Endothelial cell (in vitro differentiated cells): ENCODE measurements at regions not wholly inside any gene's neighbourhood (a gene's known extent, or its start where the extent isn't known, plus 50 kb on each side); places are given as distances from the start of the nearest gene placed in this dataset.
"Not testable (repeated sequence)": the region's sequence is repeated elsewhere in the genome, so short reads cannot be mapped to it uniquely, and the experiment has no call there.

Experiments
- DNase-seq: peaks from one replicate; pipeline ENCODE4 v3.0.0; 2021; ENCODE audit warnings: low spot score
- H3K27ac Mint-ChIP-seq: one replicate; pipeline ENCODE4 v1.8.0; 2021; ENCODE audit warnings: mixed read lengths, inconsistent platforms; ENCODE audit not compliant: unreplicated experiment
- H3K27me3 Mint-ChIP-seq: one replicate; pipeline ENCODE4 v1.8.0; 2021; ENCODE audit warnings: mild to moderate bottlenecking, moderate library complexity, mixed read lengths, inconsistent platforms; ENCODE audit not compliant: unreplicated experiment
- H3K36me3 Mint-ChIP-seq: one replicate; pipeline ENCODE4 v1.8.0; 2021; ENCODE audit warnings: mild to moderate bottlenecking, low read depth, mixed read lengths, inconsistent platforms; ENCODE audit not compliant: unreplicated experiment
- H3K4me1 Mint-ChIP-seq: one replicate; pipeline ENCODE4 v1.8.0; 2021; ENCODE audit warnings: mild to moderate bottlenecking, mixed read lengths, inconsistent platforms; ENCODE audit not compliant: unreplicated experiment
- H3K4me3 Mint-ChIP-seq: one replicate; pipeline ENCODE4 v1.8.0; 2021; ENCODE audit warnings: mild to moderate bottlenecking, mixed read lengths, inconsistent platforms; ENCODE audit not compliant: unreplicated experiment
- H3K9me3 Mint-ChIP-seq: one replicate; pipeline ENCODE4 v1.8.0; 2021; ENCODE audit warnings: mixed read lengths, inconsistent platforms; ENCODE audit not compliant: unreplicated experiment
- CTCF ChIP-seq: fragments of 200-600 bp; sonication (generic); IDR thresholded peaks from one replicate; pipeline ENCODE4 v1.5.0; 2021; ENCODE audit warnings: antibody characterized with exemption; ENCODE audit not compliant: unreplicated experiment

- Mint-ChIP-seq H3K4me3 (no peak overlapping the region), H3K9me3 (no peaks in the 10 kb centered on the region), H3K36me3 (peaks cover 5% of the 10 kb centered on the region), H3K27ac (no peak overlapping the region), H3K27me3 (peaks cover 4% of the 10 kb centered on the region), H3K4me1 (peaks cover 10% of the 10 kb centered on the region)
- no peak for DNase-seq
- no peak for TF ChIP-seq CTCF
Observed at GRCh38 chr9:7315746-7316145, 483.8 kb downstream of the DMAC1 start.

GRCh38 chr9:7315116-7315515 is 484.5 kb downstream of the DMAC1 start:
- TF ChIP-seq CTCF: no peak
- Mint-ChIP-seq H3K27me3 (peaks cover 4% of the 10 kb centered on the region), H3K4me1 (peaks cover 10% of the 10 kb centered on the region), H3K27ac (no peak overlapping the region), H3K36me3 (peaks cover 8% of the 10 kb centered on the region), H3K9me3 (no peaks in the 10 kb centered on the region), H3K4me3 (no peak overlapping the region)
- no peak for DNase-seq

- Mint-ChIP-seq H3K36me3 (peaks cover 12% of the 10 kb centered on the region), H3K27ac (no peak overlapping the region), H3K9me3 (no peaks in the 10 kb centered on the region), H3K27me3 (peaks cover 6% of the 10 kb centered on the region), H3K4me1 (peaks cover 10% of the 10 kb centered on the region), H3K4me3 (no peak overlapping the region)
- TF ChIP-seq CTCF: no peak
- no peak for DNase-seq
Observed at GRCh38 chr9:7313389-7313788, 486.2 kb downstream of the DMAC1 start.

GRCh38 chr9:7309051-7309450 is 490.5 kb downstream of the DMAC1 start:
- not testable (repeated sequence) for H3K27me3 Mint-ChIP-seq, H3K4me3 Mint-ChIP-seq, H3K9me3 Mint-ChIP-seq, H3K27ac Mint-ChIP-seq, H3K4me1 Mint-ChIP-seq, DNase-seq
- peaks cover 15% of the 10 kb centered on the region for H3K36me3 Mint-ChIP-seq

GRCh38 chr9:7305677-7306076 is 493.9 kb downstream of the DMAC1 start:
- no peak for TF ChIP-seq CTCF
- peaks cover 8% of the 10 kb centered on the region for H3K4me1 Mint-ChIP-seq
- DNase-seq: no peak
- no peak overlapping the region for H3K27ac Mint-ChIP-seq
- H3K9me3 Mint-ChIP-seq: no peaks in the 10 kb centered on the region
- peaks cover 2% of the 10 kb centered on the region for H3K27me3 Mint-ChIP-seq
- H3K36me3 Mint-ChIP-seq: peaks cover 10% of the 10 kb centered on the region
- H3K4me3 Mint-ChIP-seq: no peak overlapping the region

GRCh38 chr9:7304627-7304995 is 495.0 kb downstream of the DMAC1 start:
- H3K9me3 Mint-ChIP-seq: no peaks in the 10 kb centered on the region
- no peak for TF ChIP-seq CTCF
- no peak overlapping the region for H3K27ac Mint-ChIP-seq
- DNase-seq: no peak
- peaks cover 3% of the 10 kb centered on the region for H3K36me3 Mint-ChIP-seq
- H3K27me3 Mint-ChIP-seq: peaks cover 2% of the 10 kb centered on the region
- H3K4me3 Mint-ChIP-seq: no peak overlapping the region
- peaks cover 8% of the 10 kb centered on the region for H3K4me1 Mint-ChIP-seq
